IMR-90 (cell line): ENCODE measurements at regions not wholly inside any gene's neighbourhood (a gene's known extent, or its start where the extent isn't known, plus 50 kb on each side); places are given as distances from the start of the nearest gene placed in this dataset.

Experiments used
- ATAC-seq: fragments of 200-7000 bp; cut with Tn5 transposase; 2 replicates; pipeline ENCODE4 v1.9.1; 2020; ENCODE audit warnings: low read depth, mild to moderate bottlenecking, moderate library complexity
- BruUV-seq: library from RNA; stranded (reverse); fragments of 400-500 nt; replicated peaks from 2 replicates; lab custom pipeline; 2021; lab: Mats Ljungman, UMichigan
- CTCF ChIA-PET: fragments of 300-600 bp; formaldehyde crosslinking; extraction: SDS; loops from one replicate; lab custom pipeline; 2021; ENCODE audit warnings: antibody characterized with exemption; lab: Yijun Ruan, JAX
- POLR2A ChIA-PET: fragments of 300-600 bp; sonication (Branson Sonifier 250); formaldehyde crosslinking; loops from one replicate; lab custom pipeline; 2022; ENCODE audit warnings: antibody characterized with exemption; ENCODE audit not compliant: unreplicated experiment; lab: Charles Lee
- DNase-seq: peaks from one replicate; pipeline ENCODE4 v3.0.0; 2013
- H2AFZ ChIP-seq: replicated peaks from 2 replicates; pipeline ENCODE3; 2013; ENCODE audit warnings: low read length, mild to moderate bottlenecking; ENCODE audit not compliant: poor library complexity
- H2AK5ac ChIP-seq: 2 replicates; pipeline ENCODE4 v1.6.1; 2013; ENCODE audit warnings: low read depth, low read length, inconsistent platforms
- H2AK9ac ChIP-seq: replicated peaks from 2 replicates; pipeline ENCODE3; 2013; ENCODE audit warnings: mild to moderate bottlenecking, low read depth, low read length, moderate library complexity; ENCODE audit not compliant: poor library complexity
- H2BK120ac ChIP-seq: 2 replicates; pipeline ENCODE4 v1.6.1; 2013; ENCODE audit warnings: low read depth, low read length, inconsistent platforms
- H2BK15ac ChIP-seq: 3 replicates; pipeline ENCODE4 v1.6.1; 2013; ENCODE audit warnings: low read depth, low read length, inconsistent platforms
- H2BK20ac ChIP-seq: 2 replicates; pipeline ENCODE4 v1.6.1; 2013; ENCODE audit warnings: low read depth, mild to moderate bottlenecking, inconsistent platforms, low read length, moderate library complexity
- H2BK5ac ChIP-seq: 2 replicates; pipeline ENCODE4 v1.6.1; 2013; ENCODE audit warnings: mild to moderate bottlenecking, low read depth, low read length, inconsistent platforms; ENCODE audit not compliant: poor library complexity, severe bottlenecking
- H3K14ac ChIP-seq: replicated peaks from 2 replicates; pipeline ENCODE4 v1.6.1; 2013; ENCODE audit warnings: low read depth, low read length, inconsistent platforms
- H3K18ac ChIP-seq: 2 replicates; pipeline ENCODE4 v1.6.1; 2013; ENCODE audit warnings: low read depth, low read length, control low read depth
- H3K23ac ChIP-seq: 2 replicates; pipeline ENCODE4 v1.6.1; 2013; ENCODE audit warnings: low read depth, low read length, inconsistent platforms
- H3K27ac ChIP-seq: 2 replicates; pipeline ENCODE4 v1.5.1; 2013; ENCODE audit warnings: mild to moderate bottlenecking, control low read depth, low read length; ENCODE audit not compliant: insufficient read depth
- H3K27me3 ChIP-seq: 2 replicates; pipeline ENCODE4 v1.6.1; 2013; ENCODE audit warnings: low read length; ENCODE audit not compliant: control insufficient read depth, insufficient read depth
- H3K36me3 ChIP-seq: 2 replicates; pipeline ENCODE4 v1.6.1; 2013; ENCODE audit warnings: low read length, mixed read lengths; ENCODE audit not compliant: control insufficient read depth, insufficient read depth
- H3K4ac ChIP-seq: 2 replicates; pipeline ENCODE4 v1.6.1; 2013; ENCODE audit warnings: low read depth, low read length, inconsistent platforms
- H3K4me1 ChIP-seq: 2 replicates; pipeline ENCODE4 v1.6.1; 2013; ENCODE audit warnings: low read length, mixed read lengths; ENCODE audit not compliant: control insufficient read depth, insufficient read depth
- H3K4me2 ChIP-seq: 2 replicates; pipeline ENCODE4 v1.6.1; 2013; ENCODE audit warnings: low read depth, mild to moderate bottlenecking, control low read depth, low read length, moderate library complexity
- H3K4me3 ChIP-seq: 2 replicates; pipeline ENCODE4 v1.5.1; 2013; ENCODE audit warnings: low read depth, mild to moderate bottlenecking, control low read depth, low read length, moderate library complexity; ENCODE audit not compliant: insufficient read depth
- H3K56ac ChIP-seq: 2 replicates; pipeline ENCODE4 v1.6.1; 2013; ENCODE audit warnings: low read length, inconsistent platforms; ENCODE audit not compliant: insufficient read depth; ENCODE audit errors: extremely low read depth
- H3K79me1 ChIP-seq, 2 experiments: 2 replicates each; pipeline ENCODE4 v1.6.1; 2013; ENCODE audit warnings: low read length in 2 of 2, inconsistent platforms in 1 of 2, low read depth in 1 of 2
- H3K9ac ChIP-seq: 2 replicates; pipeline ENCODE4 v1.6.1; 2013; ENCODE audit warnings: low read depth, low read length, control low read depth
- H3K9me1 ChIP-seq: 2 replicates; pipeline ENCODE4 v1.6.1; 2013; ENCODE audit warnings: low read length, inconsistent platforms; ENCODE audit not compliant: insufficient read depth
- H3K9me3 ChIP-seq: 2 replicates; pipeline ENCODE4 v1.6.1; 2013; ENCODE audit warnings: low read length; ENCODE audit not compliant: control insufficient read depth, insufficient read depth
- H4K20me1 ChIP-seq: 2 replicates; pipeline ENCODE4 v1.6.1; 2013; ENCODE audit warnings: low read length, inconsistent platforms; ENCODE audit not compliant: insufficient read depth
- H4K5ac ChIP-seq: 2 replicates; pipeline ENCODE4 v1.6.1; 2013; ENCODE audit warnings: mild to moderate bottlenecking, low read depth, low read length, control low read depth
- H4K8ac ChIP-seq, 2 experiments: 2 replicates each; pipeline ENCODE4 v1.6.1; 2013; ENCODE audit warnings: low read depth in 2 of 2, low read length in 2 of 2, control low read depth in 1 of 2, inconsistent platforms in 1 of 2
- H4K91ac ChIP-seq: 2 replicates; pipeline ENCODE4 v1.6.1; 2013; ENCODE audit warnings: low read depth, low read length, inconsistent platforms; ENCODE audit not compliant: insufficient read depth
- CHD1 ChIP-seq: IDR thresholded peaks from 2 replicates; pipeline ENCODE4 v1.6.1; 2012; ENCODE audit warnings: low read depth, low read length, improper control_type of control experiment
- ELK1 ChIP-seq: fragments of 150-350 bp; IDR thresholded peaks from 2 replicates; pipeline ENCODE4 v1.6.1; 2016; ENCODE audit warnings: low read depth, mild to moderate bottlenecking, low read length, moderate library complexity, borderline replicate concordance
- FOS ChIP-seq: fragments of 150-350 bp; IDR thresholded peaks from 2 replicates; pipeline ENCODE4 v1.6.1; 2016; ENCODE audit warnings: low read depth, low read length
- MAFK ChIP-seq: IDR thresholded peaks from 2 replicates; pipeline ENCODE4 v1.6.1; 2012; ENCODE audit warnings: low read depth, low read length, improper control_type of control experiment
- MAZ ChIP-seq: IDR thresholded peaks from 2 replicates; pipeline ENCODE4 v1.6.1; 2012; ENCODE audit warnings: low read depth, mild to moderate bottlenecking, low read length, improper control_type of control experiment, moderate library complexity, borderline replicate concordance
- WGBS, 2 experiments: methylation state at CpG; one replicate each; pipeline versions ENCODE4 v1.1.5 to v1.1.7; 2013; ENCODE audit warnings: missing lambda C conversion rate in 2 of 2; ENCODE audit not compliant: insufficient read length in 1 of 2; ENCODE audit errors: extremely low coverage in 2 of 2; 5-methylcytosine and 5-hydroxymethylcytosine counted together
- dilution Hi-C: fragments of 300-500 bp; cut with HindIII; formaldehyde crosslinking; loops from one replicate; pipeline ENCODE4 v1.14.3; 2018; ENCODE audit warnings: low sequenced_read_pairs; ENCODE audit not compliant: unreplicated experiment
- in situ Hi-C: fragments of 300-500 bp; cut with MboI; formaldehyde crosslinking; loops from 3 replicates; pipeline ENCODE4 v1.14.3; 2019; ENCODE audit warnings: low sequenced_read_pairs, inconsistent platforms, mixed read lengths
- intact Hi-C: fragments of 100-400 bp; cut with micrococcal nuclease; formaldehyde crosslinking; loops from 2 replicates; pipeline ENCODE4 v1.10.0; 2022
- TF ChIP-seq, protein P1 (sequence below): conservative IDR thresholded peaks from 2 replicates; pipeline ENCODE4 v1.5.1; 2012; ENCODE audit warnings: mild to moderate bottlenecking, low read depth, low read length, improper control_type of control experiment

- Histone ChIP-seq H3K79me1 (no peaks in the 10 kb centered on the region), H2AK5ac (no peak overlapping the region), H3K9me3 (no peaks in the 10 kb centered on the region), H2BK5ac (no peak overlapping the region), H3K4me1 (no peaks in the 10 kb centered on the region), H3K18ac (no peak overlapping the region), H2BK120ac (no peak overlapping the region), H3K14ac (no peak overlapping the region), H4K8ac (no peak overlapping the region), H3K56ac (no peak overlapping the region), H3K9ac (no peak overlapping the region), H4K91ac (no peak overlapping the region), H2BK20ac (no peak overlapping the region), H3K23ac (no peak overlapping the region), H3K4ac (no peak overlapping the region), H4K20me1 (no peaks in the 10 kb centered on the region), H3K36me3 (no peaks in the 10 kb centered on the region), H2AK9ac (no peak overlapping the region), H2AFZ (no peak overlapping the region), H3K4me3 (no peak overlapping the region), H3K27me3 (no peaks in the 10 kb centered on the region), H3K27ac (no peak overlapping the region), H4K5ac (no peak overlapping the region), H2BK15ac (no peak overlapping the region), H3K4me2 (no peak overlapping the region), H3K9me1 (no peaks in the 10 kb centered on the region)
- no CpG with 5 or more reads among the region's 1 CpG for WGBS, 2 experiments
- intact Hi-C loops (no loop called here), dilution Hi-C loops (no loop called here), in situ Hi-C loops (no loop called here)
- DNase-seq (no peak), ATAC-seq (no peak)
- no peak for TF ChIP-seq FOS
- no peak for TF ChIP-seq MAZ
- peak; percentile 82 for TF ChIP-seq MAFK
- no peak for TF ChIP-seq ELK1
- TF ChIP-seq CHD1, result no peak
- TF ChIP-seq, protein P1, sequence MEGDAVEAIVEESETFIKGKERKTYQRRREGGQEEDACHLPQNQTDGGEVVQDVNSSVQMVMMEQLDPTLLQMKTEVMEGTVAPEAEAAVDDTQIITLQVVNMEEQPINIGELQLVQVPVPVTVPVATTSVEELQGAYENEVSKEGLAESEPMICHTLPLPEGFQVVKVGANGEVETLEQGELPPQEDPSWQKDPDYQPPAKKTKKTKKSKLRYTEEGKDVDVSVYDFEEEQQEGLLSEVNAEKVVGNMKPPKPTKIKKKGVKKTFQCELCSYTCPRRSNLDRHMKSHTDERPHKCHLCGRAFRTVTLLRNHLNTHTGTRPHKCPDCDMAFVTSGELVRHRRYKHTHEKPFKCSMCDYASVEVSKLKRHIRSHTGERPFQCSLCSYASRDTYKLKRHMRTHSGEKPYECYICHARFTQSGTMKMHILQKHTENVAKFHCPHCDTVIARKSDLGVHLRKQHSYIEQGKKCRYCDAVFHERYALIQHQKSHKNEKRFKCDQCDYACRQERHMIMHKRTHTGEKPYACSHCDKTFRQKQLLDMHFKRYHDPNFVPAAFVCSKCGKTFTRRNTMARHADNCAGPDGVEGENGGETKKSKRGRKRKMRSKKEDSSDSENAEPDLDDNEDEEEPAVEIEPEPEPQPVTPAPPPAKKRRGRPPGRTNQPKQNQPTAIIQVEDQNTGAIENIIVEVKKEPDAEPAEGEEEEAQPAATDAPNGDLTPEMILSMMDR, result no peak
- CTCF ChIA-PET, result no interaction called here
- POLR2A ChIA-PET, result no interaction called here
- BruUV-seq, result no TSS peak
Observed at GRCh38 chr6:114439411-114439810, 96.6 kb upstream of the HS3ST5 start.
